ENCODE measurements at regions not wholly inside any gene's neighbourhood (a gene's known extent, or its start where the extent isn't known, plus 50 kb on each side); places are given as distances from the start of the nearest gene placed in this dataset.

DNA sequence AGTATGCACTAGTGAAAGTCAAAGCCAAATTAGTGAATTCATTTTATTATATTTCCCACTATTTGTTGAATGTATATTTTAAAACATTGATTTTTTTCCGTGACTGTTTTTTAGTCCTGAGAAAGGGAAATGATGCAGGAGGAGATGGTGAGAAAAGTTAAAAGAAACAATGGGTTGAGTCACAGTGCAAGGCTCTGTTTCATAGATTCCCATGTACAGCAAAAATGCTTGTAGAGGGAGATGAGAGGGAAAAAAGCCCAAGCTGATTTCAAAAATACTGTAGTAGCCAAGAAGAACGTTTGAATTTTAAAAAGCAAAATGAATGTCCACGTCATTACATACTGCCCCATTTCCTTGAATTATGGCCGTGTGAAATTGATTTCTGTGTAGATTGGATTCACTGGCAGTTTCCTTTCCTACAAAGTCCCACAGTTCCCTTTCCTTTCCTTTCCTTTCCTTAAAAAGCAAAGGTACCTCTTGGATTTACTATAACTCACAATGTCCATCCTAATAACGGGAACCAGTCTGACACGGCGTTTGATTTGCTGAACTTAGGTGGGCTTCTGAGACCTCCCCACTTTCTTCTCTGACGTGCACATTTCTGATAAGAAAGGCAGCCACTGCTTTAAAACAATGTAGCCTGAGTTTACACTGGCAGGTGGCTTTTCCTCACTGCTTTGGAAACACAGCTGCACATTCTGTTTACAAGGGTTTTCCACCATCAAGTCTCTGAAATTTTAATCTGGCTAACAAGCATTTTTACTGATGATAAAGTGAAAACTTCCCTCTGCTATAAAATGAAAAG is 63.7 kb downstream of the SPCS3 start:
- no peak for DNase-seq (ENCODE audit: low spot score)

DNA sequence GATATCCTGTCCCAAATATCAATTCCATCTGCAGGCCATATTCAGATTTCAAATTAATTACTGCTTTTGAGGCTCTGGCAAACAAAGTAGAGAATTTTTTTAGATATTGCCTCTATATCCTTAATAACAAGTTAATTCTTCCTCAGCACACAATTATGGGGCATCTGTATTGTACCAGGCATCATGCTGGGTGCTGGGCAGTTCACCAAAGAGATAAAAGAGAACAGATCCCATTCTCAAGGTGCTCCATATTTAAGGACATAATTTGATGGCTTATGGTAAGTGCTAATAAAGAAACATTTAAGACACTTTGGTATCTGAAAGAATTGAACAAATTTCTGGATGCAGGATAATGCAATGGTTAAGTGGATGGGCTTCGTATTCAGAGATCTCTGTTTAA is 65.8 kb downstream of the SPCS3 start:
- DNase-seq (ENCODE audit: low spot score), result no peak

DNA sequence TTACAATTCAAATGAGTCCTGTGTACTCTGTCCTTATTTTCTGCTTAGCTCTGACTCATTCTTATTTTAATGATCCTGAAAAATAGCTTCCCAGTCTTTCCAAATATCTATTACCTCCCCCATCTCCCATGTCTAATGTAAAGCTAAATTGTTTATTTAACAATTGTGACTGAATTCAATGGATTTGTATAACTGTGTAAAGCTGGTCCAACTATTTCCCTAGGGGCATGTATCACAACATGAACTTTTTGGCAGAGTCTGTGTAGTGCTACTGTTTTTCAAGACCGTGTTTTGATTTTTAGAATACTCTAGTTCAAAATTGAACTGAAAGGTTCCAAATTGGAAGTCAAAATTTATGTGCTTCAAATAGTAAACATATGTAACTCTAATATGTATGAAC is 67.8 kb downstream of the SPCS3 start:
- no peak for DNase-seq (ENCODE audit: low spot score)

DNA sequence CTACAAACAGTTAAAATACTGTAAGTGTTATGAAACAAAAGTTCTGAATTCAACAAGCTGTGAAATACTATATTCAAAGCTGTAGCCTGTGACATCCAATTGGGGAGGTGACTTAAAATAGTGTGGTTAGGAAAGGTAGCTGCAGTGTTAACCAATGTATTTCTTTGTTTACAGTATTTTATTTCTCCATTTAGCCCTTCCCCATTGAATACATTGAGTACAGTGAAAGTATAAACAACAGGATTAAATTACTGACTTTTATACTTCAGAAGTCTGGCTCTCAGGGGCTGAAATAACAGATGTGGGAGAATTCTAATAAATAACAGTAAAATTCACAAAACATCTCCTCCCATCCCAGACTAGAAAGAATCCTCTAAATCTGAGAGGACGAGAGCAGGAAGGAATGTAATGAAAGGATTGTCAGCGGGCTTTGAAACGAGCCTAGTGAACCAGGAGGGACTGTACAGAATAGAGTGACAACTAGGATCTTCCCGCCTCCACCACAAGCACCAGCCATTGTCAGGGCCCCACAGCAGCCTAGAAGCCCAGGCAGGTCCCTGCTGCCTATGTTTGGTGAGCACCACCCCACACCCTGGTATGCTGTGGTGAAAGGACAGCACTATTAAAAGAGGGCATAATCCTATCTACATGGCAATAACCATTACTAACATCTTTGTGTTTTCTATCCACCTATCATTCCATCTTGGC is 73.7 kb downstream of the SPCS3 start:
- DNase-seq (ENCODE audit: low spot score), result no peak

DNA sequence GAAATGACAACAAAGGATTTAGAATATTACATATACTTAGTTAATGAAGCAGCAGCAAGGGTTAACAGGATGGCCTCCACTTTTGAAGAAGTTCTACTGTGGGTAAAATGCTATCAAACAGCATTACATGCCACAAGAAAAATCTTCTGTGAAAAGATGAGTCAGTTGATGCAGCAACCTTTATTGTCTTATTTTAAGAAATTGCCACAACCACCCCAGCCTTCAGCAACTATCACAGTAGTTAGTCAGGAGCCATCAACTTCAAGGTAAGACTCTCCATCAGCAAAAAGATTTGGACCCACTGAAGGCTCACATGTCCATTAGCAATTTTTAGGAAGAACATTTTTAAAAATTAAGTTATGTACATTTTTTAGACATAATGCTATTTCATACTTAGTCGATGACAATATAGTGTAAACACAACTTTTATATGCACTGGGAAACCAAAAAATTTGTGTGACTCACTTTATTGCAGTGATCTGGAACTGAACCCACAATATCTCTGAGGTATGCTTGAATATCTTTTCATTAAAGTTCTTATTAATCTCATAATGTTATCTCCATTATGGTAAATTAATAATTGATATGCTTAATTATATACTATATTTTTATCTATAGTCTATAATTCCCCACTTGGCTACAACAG is 81.2 kb downstream of the SPCS3 start:
- no peak for DNase-seq (ENCODE audit: low spot score)

DNA sequence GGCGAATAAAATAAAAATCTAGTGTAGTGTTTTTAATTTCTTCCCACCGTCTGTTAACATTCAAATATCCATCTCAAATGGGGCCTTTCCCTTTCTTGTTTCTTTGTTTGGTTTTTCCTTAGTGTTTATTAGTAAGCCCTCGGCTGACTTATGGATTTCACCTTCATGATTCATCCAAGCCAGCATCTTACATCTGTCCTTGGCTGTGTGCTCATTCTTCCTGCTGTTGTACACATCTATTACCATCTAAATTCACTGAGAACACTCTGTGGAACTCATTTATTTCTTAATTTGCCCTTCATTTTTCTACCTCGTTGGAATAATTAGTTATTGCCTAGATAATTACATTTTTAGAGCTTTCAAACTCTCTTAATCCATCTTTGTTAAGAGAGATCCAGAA is 84.9 kb downstream of the SPCS3 start:
- no peak for DNase-seq (ENCODE audit: low spot score)

DNA sequence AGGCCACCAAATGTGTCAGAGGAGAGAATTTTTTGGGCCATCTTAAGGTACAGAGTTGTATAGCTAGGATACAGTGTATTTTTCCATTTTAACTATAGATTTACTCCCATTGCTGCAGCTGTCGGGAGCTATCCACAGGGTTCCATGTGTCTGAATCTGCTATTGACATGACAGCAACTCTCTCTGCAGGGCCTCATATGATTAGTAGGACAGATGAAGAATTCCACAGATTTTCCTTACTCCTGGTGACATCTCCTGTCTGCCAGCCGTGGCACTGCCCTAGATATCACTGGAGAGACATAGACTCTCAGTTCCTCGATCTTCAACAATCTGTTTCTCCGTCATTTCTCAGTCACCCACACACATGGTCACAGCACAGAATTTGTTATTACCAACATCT is 86.5 kb downstream of the SPCS3 start:
- DNase-seq (ENCODE audit: low spot score), result no peak

DNA sequence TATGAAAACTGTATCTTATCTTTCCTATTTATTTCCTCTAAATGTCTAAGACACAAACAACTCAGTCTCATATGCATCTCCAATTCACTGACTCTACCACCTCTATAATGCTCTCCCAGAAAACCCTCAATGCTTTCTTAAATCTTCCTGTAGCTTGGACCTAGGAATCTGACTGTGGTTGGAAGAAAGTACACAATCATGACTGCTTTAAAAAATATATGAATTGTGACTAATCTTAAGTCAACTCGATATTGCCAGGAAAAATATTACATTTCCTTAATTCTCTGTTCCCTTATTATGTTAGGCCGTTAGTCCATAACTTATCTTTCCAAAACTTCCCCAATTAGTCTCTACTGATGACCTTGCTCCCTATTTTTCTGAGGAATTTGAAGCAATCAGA is 87.0 kb downstream of the SPCS3 start:
- no peak for DNase-seq (ENCODE audit: low spot score)

DNA sequence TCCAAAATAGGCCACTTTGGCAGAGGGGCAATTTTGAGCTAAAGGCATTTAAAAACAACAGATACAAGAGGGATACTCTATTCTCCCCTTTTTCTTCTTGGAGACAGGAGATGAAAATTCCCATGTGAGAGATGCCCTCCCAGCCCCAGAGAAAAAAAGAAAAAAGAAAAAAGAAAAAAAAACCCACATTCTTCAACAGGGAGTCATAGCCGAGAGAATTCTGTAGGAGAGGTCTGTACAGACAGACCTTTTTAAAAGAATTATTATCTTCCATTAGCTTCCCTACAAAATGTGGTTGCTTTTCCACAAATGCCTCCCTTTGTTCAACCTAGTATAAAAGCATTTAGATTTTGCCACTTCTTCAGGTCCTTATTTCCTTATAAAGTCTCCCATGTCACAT is 89.9 kb downstream of the SPCS3 start:
- DNase-seq (ENCODE audit: low spot score), result no peak

DNA sequence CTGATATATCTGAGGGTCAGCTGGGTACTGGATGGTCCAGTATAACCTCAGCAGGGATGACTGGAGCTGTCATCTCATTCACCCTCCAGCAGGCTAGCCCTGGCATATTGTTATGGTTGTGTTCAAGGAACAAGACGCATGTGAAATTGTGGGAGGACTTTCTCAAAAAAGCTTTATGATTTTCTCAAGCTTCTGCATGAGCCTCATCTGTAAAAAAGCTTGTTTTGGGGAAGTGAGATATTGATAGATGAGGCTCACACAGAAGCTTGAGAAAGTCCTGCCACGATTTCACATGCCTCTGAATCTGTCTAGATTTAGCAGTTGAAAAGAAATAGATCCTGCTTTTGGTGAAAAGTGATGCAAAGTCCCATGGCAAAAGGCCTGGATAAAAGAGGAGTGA is 93.4 kb downstream of the SPCS3 start:
- DNase-seq (ENCODE audit: low spot score), result no peak

DNA sequence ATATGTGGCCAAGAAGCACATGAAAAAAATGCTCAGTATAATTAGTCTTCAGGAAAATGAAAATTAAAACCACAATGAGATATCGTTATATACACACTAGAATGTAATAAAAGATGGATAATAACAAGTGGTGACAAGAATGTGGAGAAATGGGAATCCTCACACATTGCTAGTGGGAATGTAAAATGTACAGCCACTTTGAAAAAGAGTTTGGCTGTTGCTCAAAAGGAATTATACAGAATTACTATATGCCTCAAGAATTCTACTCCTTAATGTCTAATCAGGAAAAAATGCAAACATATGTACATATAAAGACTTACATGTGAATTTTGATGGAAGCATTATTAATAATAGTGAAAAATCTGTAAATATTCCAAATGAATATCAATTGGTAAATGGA is 102.2 kb downstream of the SPCS3 start:
- no peak for DNase-seq (ENCODE audit: low spot score)

DNA sequence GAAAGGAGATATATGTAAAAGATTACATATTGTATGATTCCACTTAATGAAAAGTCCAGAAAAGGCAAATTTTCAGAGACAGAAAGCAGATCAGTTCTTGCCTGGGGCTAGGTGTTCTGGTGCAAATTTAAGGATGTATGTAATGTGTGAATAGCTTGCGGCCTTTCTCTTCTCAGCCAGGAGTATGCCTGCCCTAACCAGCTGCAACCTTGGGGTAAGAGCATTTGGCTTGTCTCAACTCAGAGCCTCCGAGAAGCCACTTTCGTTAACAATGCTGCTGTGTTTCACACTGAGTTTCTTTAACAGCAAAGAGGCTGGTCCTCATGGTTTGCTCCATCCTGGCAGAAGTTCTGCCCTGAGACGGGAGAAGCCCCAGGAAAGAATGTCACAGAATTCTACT is 102.7 kb downstream of the SPCS3 start:
- no peak for DNase-seq (ENCODE audit: low spot score)

DNA sequence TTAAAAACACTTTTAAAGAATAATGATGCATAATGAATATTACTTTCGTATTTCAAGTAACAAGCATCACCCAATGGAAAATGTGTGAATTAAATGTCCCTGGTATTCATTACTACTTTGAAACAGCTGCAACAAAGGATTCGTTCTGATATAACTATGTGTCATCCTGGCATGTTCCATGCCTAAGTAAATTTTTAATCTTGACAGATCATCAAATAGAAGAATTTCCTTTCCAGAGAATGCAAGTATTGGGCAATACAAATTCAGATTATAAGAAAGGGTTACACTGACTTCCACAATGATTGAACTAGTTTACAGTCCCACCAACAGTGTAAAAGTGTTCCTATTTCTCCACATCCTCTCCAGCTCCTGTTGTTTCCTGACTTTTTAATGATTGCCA is 105.3 kb downstream of the SPCS3 start:
- DNase-seq (ENCODE audit: low spot score), result no peak

DNA sequence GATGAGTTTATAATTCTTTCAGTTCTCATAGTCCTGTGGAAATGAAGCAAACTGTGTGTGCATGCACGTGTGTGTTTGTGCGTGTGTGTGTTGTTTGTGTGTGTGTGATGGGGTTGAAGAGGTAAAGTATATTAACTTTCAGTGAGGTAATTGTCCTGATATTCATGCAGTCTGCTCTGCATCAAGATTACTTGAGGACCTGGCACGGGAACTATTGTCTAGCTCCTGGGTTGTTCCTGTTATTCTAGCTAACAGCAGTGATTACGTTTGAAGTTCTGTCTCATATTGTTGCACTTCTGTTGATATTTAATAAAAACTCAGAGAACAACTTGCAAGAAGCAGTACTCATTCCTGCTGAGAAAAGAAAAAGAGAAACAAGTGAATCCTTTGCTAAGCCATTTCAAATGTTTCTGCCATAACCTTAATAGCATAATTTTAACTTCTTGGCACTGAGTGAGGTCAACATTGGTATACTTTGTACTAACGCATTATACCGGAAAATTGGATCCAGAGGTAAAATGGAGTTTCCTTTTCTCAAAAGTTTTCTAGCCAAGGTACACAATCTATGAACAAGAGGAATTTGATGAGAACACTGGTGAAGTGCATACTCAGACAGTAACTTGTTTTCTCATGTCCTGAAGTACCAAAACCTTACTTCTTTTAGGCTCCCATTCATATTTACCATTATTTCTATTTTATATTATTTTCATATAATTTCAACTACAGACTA is 113.2 kb downstream of the SPCS3 start:
- no peak for DNase-seq (ENCODE audit: low spot score)

DNA sequence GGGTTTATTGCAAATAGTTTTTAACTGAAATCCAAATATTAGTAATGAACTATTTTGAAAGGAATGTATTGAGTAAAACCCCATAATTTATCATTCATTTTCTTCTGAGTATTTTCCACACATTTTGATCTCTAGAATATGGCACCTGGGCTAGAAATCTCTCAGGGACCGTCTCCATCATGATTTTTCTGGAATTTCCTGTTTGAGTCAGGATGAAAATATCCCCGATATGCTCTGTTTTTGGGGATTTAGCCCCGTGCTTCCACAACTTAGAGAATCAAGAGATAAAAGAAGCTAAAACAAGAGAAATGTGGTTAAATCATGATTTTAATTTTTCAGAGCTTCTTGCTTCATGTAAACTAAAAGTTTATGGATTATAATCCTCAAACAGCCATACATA is 114.2 kb downstream of the SPCS3 start:
- DNase-seq (ENCODE audit: low spot score), result no peak

DNA sequence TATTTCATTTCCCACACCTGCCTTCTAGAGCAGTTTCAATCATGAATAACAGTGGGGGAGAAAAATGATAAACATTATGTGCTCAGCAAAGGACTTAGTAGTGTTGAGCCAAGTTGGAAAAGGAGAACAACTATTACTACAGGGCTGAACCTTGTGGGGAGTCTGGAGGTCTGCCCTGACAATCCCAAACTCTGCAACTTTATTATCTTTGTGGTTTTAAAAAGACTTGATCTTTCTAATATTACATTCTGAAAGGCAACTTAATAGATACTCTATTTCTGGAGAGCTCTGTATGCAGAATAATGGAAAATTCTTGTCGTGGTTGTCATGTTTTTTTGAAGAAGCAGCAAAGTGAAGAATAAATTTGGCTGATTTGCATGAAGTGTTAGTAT is 116.1 kb downstream of the SPCS3 start:
- no peak for DNase-seq (ENCODE audit: low spot score)

DNA sequence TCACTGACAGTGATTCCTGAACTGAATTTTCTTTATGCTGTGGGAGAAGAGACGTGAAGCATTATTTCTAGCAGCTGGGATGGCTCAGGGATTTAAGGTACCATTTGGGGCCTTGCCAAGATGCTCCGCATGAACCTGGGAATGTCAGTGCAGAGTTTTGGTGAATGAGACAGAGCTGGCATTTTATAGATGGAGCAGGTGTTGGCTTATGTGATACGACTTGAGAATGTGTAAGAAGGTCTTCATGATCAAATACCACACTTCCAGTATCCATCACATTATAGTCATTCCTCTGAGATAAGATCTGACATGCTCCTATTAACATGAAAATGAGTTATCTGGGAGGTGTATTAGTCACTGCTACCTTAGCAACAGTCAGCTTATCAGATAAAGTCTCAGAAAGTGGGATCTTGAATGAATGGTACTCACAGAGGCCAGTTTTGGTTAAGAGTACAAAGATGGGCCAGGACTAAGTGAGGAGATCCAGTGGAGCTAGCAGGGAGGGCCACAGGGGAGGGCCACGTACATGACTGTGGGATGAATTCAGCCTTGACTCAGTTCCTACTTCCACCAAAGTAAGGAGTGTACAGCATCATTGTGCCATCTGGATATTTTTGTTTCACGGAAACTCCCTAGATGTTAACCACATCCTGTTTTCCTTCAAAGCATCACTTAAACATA is 116.7 kb downstream of the SPCS3 start:
- no peak for DNase-seq (ENCODE audit: low spot score)

DNA sequence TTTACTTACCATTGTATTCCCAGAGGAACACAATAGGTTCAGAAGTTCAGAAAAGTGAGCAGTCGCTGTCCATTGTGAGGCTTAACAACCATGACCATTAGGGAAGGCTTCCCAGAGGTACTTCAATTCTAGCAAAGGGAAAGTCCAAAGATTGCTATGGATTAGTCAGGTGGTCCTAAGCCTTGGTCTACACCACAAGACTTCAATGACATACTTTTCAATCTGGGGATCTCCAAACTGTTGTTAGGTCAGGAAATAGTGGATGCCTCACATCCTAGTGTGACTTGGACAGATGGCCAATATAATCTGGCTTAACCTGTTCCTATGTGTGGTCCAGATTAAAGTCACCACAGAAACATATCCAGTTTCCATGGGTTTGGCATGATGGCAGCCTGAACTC is 118.0 kb downstream of the SPCS3 start:
- no peak for DNase-seq (ENCODE audit: low spot score)

DNA sequence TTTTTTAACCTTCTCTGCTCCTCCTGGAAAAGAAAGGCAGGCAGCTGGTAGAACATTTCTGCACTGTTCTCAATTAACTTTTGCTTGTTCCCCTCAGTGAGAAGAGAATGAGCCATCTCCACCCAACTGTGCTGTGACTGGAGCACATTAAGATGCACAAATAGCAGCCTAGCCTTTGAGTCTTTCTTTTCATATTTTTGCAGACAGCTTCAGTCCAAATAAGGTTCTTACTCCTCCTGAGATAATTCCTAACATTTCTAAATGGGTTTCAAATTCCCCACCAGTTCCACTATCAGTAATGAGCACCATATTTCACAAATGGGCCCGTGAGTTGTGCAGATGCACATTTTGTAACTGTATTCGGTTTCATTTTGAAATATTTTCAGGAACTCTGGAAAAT is 118.6 kb downstream of the SPCS3 start:
- DNase-seq (ENCODE audit: low spot score), result no peak

DNA sequence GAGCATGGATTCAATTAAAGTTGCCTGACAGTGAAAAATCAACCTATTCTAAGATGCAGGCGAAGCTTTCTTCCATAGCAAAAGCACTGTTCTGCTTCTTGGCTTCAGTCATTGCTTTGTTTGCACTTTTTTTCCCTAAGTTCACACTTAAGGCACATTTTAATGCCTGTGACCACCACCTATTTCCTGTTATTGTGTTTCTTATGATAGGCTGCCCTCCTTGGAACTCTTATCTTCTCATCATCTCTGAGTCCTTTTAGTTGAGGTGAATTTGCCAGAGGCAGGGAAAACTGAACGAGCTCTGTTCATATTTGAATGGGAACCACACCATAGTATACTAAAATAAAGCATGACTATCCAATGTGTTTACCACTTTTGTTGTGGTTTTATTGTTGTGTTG is 119.8 kb downstream of the SPCS3 start:
- DNase-seq (ENCODE audit: low spot score), result no peak

DNA sequence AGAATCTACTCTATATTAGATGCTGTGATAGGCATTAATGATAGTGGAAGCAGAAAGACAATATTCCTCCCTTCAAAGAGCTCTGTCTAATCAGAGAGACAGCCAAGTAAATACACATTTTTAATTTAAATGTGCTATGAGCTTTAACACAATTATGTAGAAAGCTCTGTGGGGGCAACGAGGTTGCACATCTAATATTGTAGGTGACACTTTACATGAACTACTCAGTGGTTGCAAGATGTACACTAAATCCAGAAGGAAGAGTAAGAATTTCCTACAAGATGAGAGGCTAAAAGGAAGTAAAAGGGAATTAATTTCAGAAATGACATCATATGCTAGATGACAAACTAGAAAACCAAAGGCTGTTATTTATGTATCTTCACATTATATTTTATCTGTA is 120.9 kb downstream of the SPCS3 start:
- no peak for DNase-seq (ENCODE audit: low spot score)

DNA sequence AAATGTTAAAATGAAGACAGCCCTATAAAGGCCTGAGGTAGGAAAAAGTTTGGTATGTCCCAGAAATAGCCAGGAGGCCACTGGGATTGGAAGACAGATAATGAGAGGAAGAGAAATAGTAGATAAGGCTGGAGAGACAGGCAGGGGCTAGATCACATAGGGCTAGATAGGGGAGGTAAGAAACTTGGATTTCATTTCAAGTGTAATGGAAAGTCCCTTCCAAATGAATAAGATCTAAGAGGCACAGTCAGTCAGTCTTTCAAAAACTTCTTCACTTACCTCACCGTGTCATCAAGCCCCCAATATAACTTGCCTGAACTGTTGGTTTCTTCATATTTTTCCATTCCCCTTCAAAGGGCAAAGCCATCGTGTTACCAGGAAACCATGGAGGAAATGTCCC is 121.8 kb downstream of the SPCS3 start:
- no peak for DNase-seq (ENCODE audit: low spot score)

Data from HT-29 (cell line).